HepG2 (cell line): ENCODE measurements at regions not wholly inside any gene's neighbourhood (a gene's known extent, or its start where the extent isn't known, plus 50 kb on each side); places are given as distances from the start of the nearest gene placed in this dataset.

Source experiments
- ATF2 ChIP-seq: sonication (generic); formaldehyde crosslinking; IDR thresholded peaks from 2 replicates; pipeline ENCODE4 v1.4.0; 2020; ENCODE audit warnings: missing genetic modification reagents
- CTCF ChIP-seq: sonication (generic); formaldehyde crosslinking; IDR thresholded peaks from 2 replicates; pipeline ENCODE4 v1.5.0; 2020; ENCODE audit warnings: mild to moderate bottlenecking, missing genetic modification reagents, moderate library complexity
- FOSL2 ChIP-seq: sonication (generic); formaldehyde crosslinking; IDR thresholded peaks from 2 replicates; pipeline ENCODE4 v1.4.0; 2020; ENCODE audit warnings: missing genetic modification reagents
- FOXK1 ChIP-seq: sonication (generic); formaldehyde crosslinking; IDR thresholded peaks from 2 replicates; pipeline ENCODE4 v1.4.0; 2020; ENCODE audit warnings: low read depth, missing genetic modification reagents, borderline replicate concordance
- HBP1 ChIP-seq: IDR thresholded peaks from 2 replicates; pipeline ENCODE4 v1.6.1; 2016; ENCODE audit warnings: low read depth, control low read depth
- REST ChIP-seq, 2 experiments: IDR thresholded peaks; 2 replicates each; pipeline ENCODE4 v1.6.1; 2011 to 2012; ENCODE audit warnings: low read length in 2 of 2, borderline replicate concordance in 1 of 2, low read depth in 1 of 2, mild to moderate bottlenecking in 1 of 2, moderate library complexity in 1 of 2
- ZBTB42 ChIP-seq: sonication (generic); formaldehyde crosslinking; IDR thresholded peaks from 2 replicates; pipeline ENCODE4 v1.5.0; 2020; ENCODE audit warnings: mild to moderate bottlenecking, missing genetic modification reagents

- TF ChIP-seq ZBTB42 (CRISPR knock-in tag): no peak
- no peak for TF ChIP-seq FOSL2 (CRISPR knock-in tag)
- TF ChIP-seq REST (IDR thresholded peaks at IDR 0.05; ENCODE audit: borderline replicate concordance in 1 of 2, low read depth in 1 of 2, low read length in 2 of 2): no peak
- TF ChIP-seq CTCF (CRISPR knock-in tag): no peak
- no peak for TF ChIP-seq ATF2 (CRISPR knock-in tag)
- TF ChIP-seq HBP1 (CRISPR knock-in tag): no peak
- TF ChIP-seq FOXK1 (CRISPR knock-in tag): no peak
Observed at GRCh38 chr11:10925149-10925926, 67.5 kb upstream of the ZBED5 start.
